Neural progenitor cell (in vitro differentiated cells): ENCODE measurements at regions not wholly inside any gene's neighbourhood (a gene's known extent, or its start where the extent isn't known, plus 50 kb on each side); places are given as distances from the start of the nearest gene placed in this dataset.

Experiments
- EZH2 ChIP-seq: fragments of 200-600 bp; sonication (generic); IDR thresholded peaks from 2 replicates; pipeline ENCODE4 v1.6.1; 2017; ENCODE audit warnings: antibody characterized with exemption, mild to moderate bottlenecking, moderate library complexity
- EZH2phosphoT487 ChIP-seq: fragments of 200-600 bp; sonication (generic); IDR thresholded peaks from 2 replicates; pipeline ENCODE4 v1.6.1; 2017; ENCODE audit warnings: antibody characterized with exemption
- TF ChIP-seq, protein P1 (sequence below): fragments of 200-600 bp; sonication (generic); IDR thresholded peaks from 2 replicates; pipeline ENCODE4 v1.5.1; 2017; ENCODE audit warnings: antibody characterized with exemption, mild to moderate bottlenecking

DNA sequence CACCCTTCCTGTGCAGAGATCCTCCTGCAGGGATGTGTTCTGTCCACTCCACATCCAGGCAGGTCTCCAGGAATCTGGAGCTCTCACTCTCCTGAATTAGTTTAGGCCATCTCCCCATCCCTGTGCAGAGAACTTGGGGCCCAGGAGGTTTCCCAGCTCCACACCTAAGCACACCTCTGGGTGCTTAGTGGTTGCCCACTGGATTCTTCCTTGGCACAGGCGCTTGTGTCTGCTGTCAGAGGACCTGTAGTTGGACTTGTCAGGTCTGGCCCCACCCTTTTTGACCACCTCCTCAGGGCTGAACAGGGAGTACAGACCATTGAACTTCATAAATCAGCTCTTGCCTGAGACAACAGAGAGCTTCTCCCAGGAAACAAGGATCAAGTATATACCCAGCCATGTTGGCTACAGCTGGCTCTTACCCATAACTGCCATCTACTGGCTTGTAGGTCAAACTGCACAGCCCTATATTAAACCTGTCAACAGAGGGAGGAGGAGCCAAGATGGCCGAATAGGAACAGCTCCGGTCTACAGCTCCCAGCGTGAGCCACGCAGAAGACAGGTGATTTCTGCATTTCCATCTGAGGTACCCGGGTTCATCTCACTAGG is 275.5 kb downstream of the PPARGC1A start:
- TF ChIP-seq, protein P1, sequence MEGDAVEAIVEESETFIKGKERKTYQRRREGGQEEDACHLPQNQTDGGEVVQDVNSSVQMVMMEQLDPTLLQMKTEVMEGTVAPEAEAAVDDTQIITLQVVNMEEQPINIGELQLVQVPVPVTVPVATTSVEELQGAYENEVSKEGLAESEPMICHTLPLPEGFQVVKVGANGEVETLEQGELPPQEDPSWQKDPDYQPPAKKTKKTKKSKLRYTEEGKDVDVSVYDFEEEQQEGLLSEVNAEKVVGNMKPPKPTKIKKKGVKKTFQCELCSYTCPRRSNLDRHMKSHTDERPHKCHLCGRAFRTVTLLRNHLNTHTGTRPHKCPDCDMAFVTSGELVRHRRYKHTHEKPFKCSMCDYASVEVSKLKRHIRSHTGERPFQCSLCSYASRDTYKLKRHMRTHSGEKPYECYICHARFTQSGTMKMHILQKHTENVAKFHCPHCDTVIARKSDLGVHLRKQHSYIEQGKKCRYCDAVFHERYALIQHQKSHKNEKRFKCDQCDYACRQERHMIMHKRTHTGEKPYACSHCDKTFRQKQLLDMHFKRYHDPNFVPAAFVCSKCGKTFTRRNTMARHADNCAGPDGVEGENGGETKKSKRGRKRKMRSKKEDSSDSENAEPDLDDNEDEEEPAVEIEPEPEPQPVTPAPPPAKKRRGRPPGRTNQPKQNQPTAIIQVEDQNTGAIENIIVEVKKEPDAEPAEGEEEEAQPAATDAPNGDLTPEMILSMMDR, result peak; percentile 49
- TF ChIP-seq EZH2 (no peak), EZH2phosphoT487 (no peak)
